ENCODE measurements at regions not wholly inside any gene's neighbourhood (a gene's known extent, or its start where the extent isn't known, plus 50 kb on each side); places are given as distances from the start of the nearest gene placed in this dataset.

- TF ChIP-seq CTCF (IDR thresholded peaks at IDR 0.05) (no peak), POLR2A (IDR thresholded peaks at IDR 0.05) (no peak)
Measured at GRCh38 chr11:64492561-64492960, 63.2 kb upstream of the SLC22A11 start.
